Brain microvascular endothelial cell (primary cell): ENCODE measurements at regions not wholly inside any gene's neighbourhood (a gene's known extent, or its start where the extent isn't known, plus 50 kb on each side); places are given as distances from the start of the nearest gene placed in this dataset.

ENCODE experiments used
- DNase-seq: peaks from one replicate; pipeline ENCODE4 v3.0.0-alpha.2; 2020
- H3K27ac ChIP-seq: fragments of 250-450 bp; sonication (Bioruptor Pico); 2 replicates; pipeline ENCODE4 v1.5.1; 2020; ENCODE audit warnings: mild to moderate bottlenecking, moderate library complexity
- H3K27me3 ChIP-seq: fragments of 250-450 bp; sonication (Bioruptor Pico); replicated peaks from 2 replicates; pipeline ENCODE4 v1.5.1; 2020; ENCODE audit warnings: mild to moderate bottlenecking
- H3K36me3 ChIP-seq: fragments of 250-450 bp; sonication (Bioruptor Pico); replicated peaks from 2 replicates; pipeline ENCODE4 v1.5.1; 2020; ENCODE audit warnings: mild to moderate bottlenecking
- H3K4me3 ChIP-seq: 2 replicates; pipeline ENCODE4 v1.5.1; 2011; ENCODE audit warnings: low read depth, mild to moderate bottlenecking, control low read depth, low read length, moderate library complexity
- CTCF ChIP-seq: IDR thresholded peaks from 2 replicates; pipeline ENCODE4 v1.5.1; 2011; ENCODE audit warnings: low read depth, mild to moderate bottlenecking, moderate library complexity, low read length, control low read depth, inconsistent platforms; ENCODE audit errors: missing control alignments
- in situ Hi-C: cut with HindIII; loops from 2 replicates; pipeline ENCODE4 v1.10.0; 2017; ENCODE audit warnings: low sequenced_read_pairs, low pct_ligation_motif_present

GRCh38 chr11:8830641-8831040, 80.3 kb upstream of the AKIP1 start:
- Histone ChIP-seq H3K27ac (no peak overlapping the region), H3K27me3 (no peaks in the 10 kb centered on the region), H3K4me3 (no peak overlapping the region), H3K36me3 (no peaks in the 10 kb centered on the region)
- no peak for TF ChIP-seq CTCF
- in situ Hi-C loops, result no loop called here
- DNase-seq, result no peak

- no peaks in the 10 kb centered on the region for H3K36me3 ChIP-seq
- TF ChIP-seq CTCF, result no peak
- H3K4me3 ChIP-seq, result no peak overlapping the region
- in situ Hi-C loops, result no loop called here
- H3K27ac ChIP-seq, result no peak overlapping the region
- DNase-seq, result no peak
- H3K27me3 ChIP-seq, result no peaks in the 10 kb centered on the region
These were observed 79.1 kb upstream of the AKIP1 start for GRCh38 chr11:8831861-8832260.

GRCh38 chr11:8832571-8833260, 78.3 kb upstream of the AKIP1 start:
- in situ Hi-C loops, result no loop called here
- DNase-seq, result no peak
- H3K27me3 ChIP-seq, result no peaks in the 10 kb centered on the region
- H3K36me3 ChIP-seq, result no peaks in the 10 kb centered on the region
- H3K27ac ChIP-seq, result peak overlapping the region; percentile 64
- no peak overlapping the region for H3K4me3 ChIP-seq
- no peak for TF ChIP-seq CTCF

- Histone ChIP-seq H3K27me3 (no peaks in the 10 kb centered on the region), H3K36me3 (no peaks in the 10 kb centered on the region), H3K27ac (no peak overlapping the region), H3K4me3 (no peak overlapping the region)
- in situ Hi-C loops, result no loop called here
- no peak for TF ChIP-seq CTCF
- DNase-seq, result no peak
These were observed 77.2 kb upstream of the AKIP1 start for GRCh38 chr11:8833568-8834315.

GRCh38 chr11:8834379-8834778, 76.6 kb upstream of the AKIP1 start:
- in situ Hi-C loops, result no loop called here
- Histone ChIP-seq H3K4me3 (no peak overlapping the region), H3K27me3 (no peaks in the 10 kb centered on the region), H3K27ac (no peak overlapping the region), H3K36me3 (no peaks in the 10 kb centered on the region)
- peak; percentile 18 for TF ChIP-seq CTCF
- DNase-seq, result no peak
